MG63 (cell line): ENCODE measurements at regions not wholly inside any gene's neighbourhood (a gene's known extent, or its start where the extent isn't known, plus 50 kb on each side); places are given as distances from the start of the nearest gene placed in this dataset.
A peak's percentile ranks its signal among the peaks of the same experiment; 100 is the strongest.
"Not testable (repeated sequence)": the region's sequence is repeated elsewhere in the genome, so short reads cannot be mapped to it uniquely, and the experiment has no call there.

Source experiments
- DNase-seq: peaks from one replicate; pipeline ENCODE4 v3.0.0-alpha.2; 2020
- H3K27me3 ChIP-seq: fragments of 250-450 bp; sonication (Bioruptor Pico); 2 replicates; pipeline ENCODE4 v1.5.1; 2020; ENCODE audit warnings: mild to moderate bottlenecking, moderate library complexity
- H3K36me3 ChIP-seq: fragments of 250-450 bp; sonication (Bioruptor Pico); 2 replicates; pipeline ENCODE4 v1.5.1; 2020; ENCODE audit warnings: mild to moderate bottlenecking, moderate library complexity
- H3K4me3 ChIP-seq: fragments of 250-450 bp; sonication (Bioruptor Pico); 2 replicates; pipeline ENCODE4 v1.5.1; 2020; ENCODE audit warnings: mild to moderate bottlenecking, moderate library complexity
- H3K9me3 ChIP-seq: fragments of 250-450 bp; sonication (Bioruptor Pico); 2 replicates; pipeline ENCODE4 v1.5.1; 2020; ENCODE audit warnings: mild to moderate bottlenecking, moderate library complexity

- not testable (repeated sequence) for H3K36me3 ChIP-seq, H3K4me3 ChIP-seq, DNase-seq, H3K27me3 ChIP-seq, H3K9me3 ChIP-seq
These were observed 169.5 kb downstream of the OTOP1 start for GRCh38 chr4:4057226-4057625.

- not testable (repeated sequence) for H3K36me3 ChIP-seq, DNase-seq, H3K27me3 ChIP-seq, H3K9me3 ChIP-seq, H3K4me3 ChIP-seq
These were observed 142.6 kb downstream of the OTOP1 start for GRCh38 chr4:4084171-4084570.

- not testable (repeated sequence) for DNase-seq, H3K27me3 ChIP-seq, H3K4me3 ChIP-seq, H3K36me3 ChIP-seq, H3K9me3 ChIP-seq
These were observed 136.9 kb downstream of the OTOP1 start for GRCh38 chr4:4089716-4090419.

GRCh38 chr4:4090720-4091119, 136.0 kb downstream of the OTOP1 start:
- H3K9me3 ChIP-seq, H3K27me3 ChIP-seq, DNase-seq, H3K4me3 ChIP-seq, H3K36me3 ChIP-seq: not testable (repeated sequence)

GRCh38 chr4:4092159-4092558, 134.6 kb downstream of the OTOP1 start:
- DNase-seq, H3K9me3 ChIP-seq, H3K27me3 ChIP-seq, H3K4me3 ChIP-seq, H3K36me3 ChIP-seq: not testable (repeated sequence)

GRCh38 chr4:4099610-4100009, 127.1 kb downstream of the OTOP1 start:
- not testable (repeated sequence) for H3K27me3 ChIP-seq, H3K4me3 ChIP-seq

GRCh38 chr4:4106923-4107322, 119.8 kb downstream of the OTOP1 start:
- not testable (repeated sequence) for DNase-seq, H3K9me3 ChIP-seq, H3K36me3 ChIP-seq, H3K4me3 ChIP-seq, H3K27me3 ChIP-seq

More at GRCh38 chr4:4099610-4100009, 127.1 kb downstream of the OTOP1 start:
- not testable (repeated sequence) for DNase-seq, H3K36me3 ChIP-seq, H3K9me3 ChIP-seq

GRCh38 chr4:4107411-4108107, 119.2 kb downstream of the OTOP1 start:
- not testable (repeated sequence) for H3K9me3 ChIP-seq, H3K4me3 ChIP-seq, H3K27me3 ChIP-seq, H3K36me3 ChIP-seq
- peak; percentile 45 for DNase-seq

GRCh38 chr4:4115381-4115780, 111.3 kb downstream of the OTOP1 start:
- not testable (repeated sequence) for H3K9me3 ChIP-seq, H3K4me3 ChIP-seq, DNase-seq, H3K27me3 ChIP-seq, H3K36me3 ChIP-seq

- not testable (repeated sequence) for DNase-seq, H3K36me3 ChIP-seq
These were observed 109.8 kb downstream of the OTOP1 start for GRCh38 chr4:4116901-4117300.

GRCh38 chr4:4134368-4134767, 92.4 kb downstream of the OTOP1 start:
- not testable (repeated sequence) for H3K4me3 ChIP-seq, H3K9me3 ChIP-seq, DNase-seq, H3K36me3 ChIP-seq, H3K27me3 ChIP-seq

More at GRCh38 chr4:4116901-4117300, 109.8 kb downstream of the OTOP1 start:
- not testable (repeated sequence) for H3K4me3 ChIP-seq, H3K27me3 ChIP-seq, H3K9me3 ChIP-seq

- not testable (repeated sequence) for DNase-seq, H3K4me3 ChIP-seq, H3K36me3 ChIP-seq, H3K27me3 ChIP-seq, H3K9me3 ChIP-seq
These were observed 90.1 kb downstream of the OTOP1 start for GRCh38 chr4:4136621-4137020.
